H1 (cell line): ENCODE measurements at regions not wholly inside any gene's neighbourhood (a gene's known extent, or its start where the extent isn't known, plus 50 kb on each side); places are given as distances from the start of the nearest gene placed in this dataset.

Source experiments
- CTCF ChIA-PET: fragments of 300-600 bp; sonication (Branson Sonifier 250); formaldehyde crosslinking; loops from one replicate; lab custom pipeline; 2021; ENCODE audit not compliant: partially characterized antibody; lab: Charles Lee
- POLR2A ChIA-PET: fragments of 300-600 bp; sonication (Branson Sonifier 250); formaldehyde crosslinking; loops from one replicate; lab custom pipeline; 2021; ENCODE audit warnings: inconsistent platforms; ENCODE audit not compliant: partially characterized antibody; lab: Charles Lee
- DNase-seq, 2 experiments: peaks; one replicate each; pipeline versions ENCODE4 v3.0.0 to v3.0.0-alpha.2; 2010 to 2022; ENCODE audit warnings: low spot score in 2 of 2, low read depth in 1 of 2, mixed read lengths in 1 of 2
- FAIRE-seq: peaks from 2 replicates; lab custom pipeline; 2011; peaks lifted over from hg19 to GRCh38; lab: Jason Lieb, UNC
- H2AFZ ChIP-seq: 2 replicates; pipeline ENCODE4 v1.8.1; 2012; ENCODE audit warnings: low read length, inconsistent platforms
- H2AK5ac ChIP-seq: 2 replicates; pipeline ENCODE4 v1.6.1; 2013; ENCODE audit warnings: low read depth, low read length
- H2BK120ac ChIP-seq: replicated peaks from 2 replicates; pipeline ENCODE3; 2013; ENCODE audit warnings: low read depth, low read length, inconsistent platforms
- H2BK12ac ChIP-seq: 2 replicates; pipeline ENCODE4 v1.6.1; 2013; ENCODE audit warnings: low read depth, low read length
- H2BK15ac ChIP-seq: 2 replicates; pipeline ENCODE4 v1.6.1; 2013; ENCODE audit warnings: low read length
- H2BK20ac ChIP-seq: 2 replicates; pipeline ENCODE4 v1.6.1; 2013; ENCODE audit warnings: low read length
- H2BK5ac ChIP-seq: 2 replicates; pipeline ENCODE4 v1.6.1; 2013; ENCODE audit warnings: low read depth, low read length
- H3K14ac ChIP-seq: 2 replicates; pipeline ENCODE4 v1.6.1; 2013; ENCODE audit warnings: inconsistent platforms; ENCODE audit not compliant: insufficient read length
- H3K18ac ChIP-seq: 2 replicates; pipeline ENCODE4 v1.6.1; 2013; ENCODE audit warnings: low read length; ENCODE audit errors: extremely low read depth
- H3K23ac ChIP-seq: 2 replicates; pipeline ENCODE4 v1.6.1; 2013; ENCODE audit warnings: inconsistent platforms; ENCODE audit not compliant: insufficient read length
- H3K23me2 ChIP-seq: 2 replicates; pipeline ENCODE4 v1.6.1; 2013; ENCODE audit warnings: low read depth, low read length
- H3K27ac ChIP-seq: 2 replicates; pipeline ENCODE4 v1.6.1; 2011; ENCODE audit warnings: low read depth, low read length, inconsistent platforms
- H3K27me3 ChIP-seq, 4 experiments: replicated peaks in 1 of 4; 1 replicate in 1 of 4; 2 replicates in 3 of 4; pipeline versions ENCODE4 v1.6.1 to v1.8.1; 2011 to 2013; ENCODE audit warnings: low read length in 3 of 4, mild to moderate bottlenecking in 3 of 4, inconsistent platforms in 2 of 4, mixed read lengths in 2 of 4, moderate library complexity in 1 of 4; ENCODE audit not compliant: control insufficient read depth in 3 of 4, insufficient read depth in 3 of 4; ENCODE audit errors: extremely low read depth in 1 of 4
- H3K36me3 ChIP-seq, 4 experiments: 2 replicates each; pipeline versions ENCODE4 v1.6.1 to v1.8.1; 2011 to 2013; ENCODE audit warnings: mild to moderate bottlenecking in 4 of 4, low read length in 3 of 4, moderate library complexity in 2 of 4, control low read depth in 1 of 4, inconsistent platforms in 1 of 4; ENCODE audit not compliant: insufficient read depth in 4 of 4, control insufficient read depth in 2 of 4
- H3K4ac ChIP-seq: replicated peaks from 2 replicates; pipeline ENCODE3; 2013; ENCODE audit warnings: low read length, low read depth, mixed read lengths, inconsistent platforms; ENCODE audit not compliant: insufficient read length
- H3K4me1 ChIP-seq, 4 experiments: replicated peaks in 1 of 4; 1 replicate in 1 of 4; 2 replicates in 3 of 4; pipeline versions ENCODE4 v1.6.1 to v1.8.1; 2011 to 2013; ENCODE audit warnings: low read length in 3 of 4, inconsistent platforms in 2 of 4, mixed read lengths in 1 of 4; ENCODE audit not compliant: insufficient read depth in 4 of 4, control insufficient read depth in 3 of 4
- H3K4me2 ChIP-seq, 2 experiments: 2 replicates each; pipeline versions ENCODE4 v1.6.1 to v1.8.1; 2011 to 2013; ENCODE audit warnings: low read depth in 2 of 2, low read length in 2 of 2, control low read depth in 1 of 2, inconsistent platforms in 1 of 2, mild to moderate bottlenecking in 1 of 2; ENCODE audit not compliant: insufficient read depth in 1 of 2
- H3K4me3 ChIP-seq, 4 experiments: fragments of 200-600, 300-600 bp in 1 of 4; sonication (generic), shearing (Covaris generic), sonication (Bioruptor Twin) in 1 of 4; 2 replicates each; pipeline versions ENCODE4 v1.5.1 to v1.8.1; 2011 to 2016; ENCODE audit warnings: low read length in 4 of 4, low read depth in 3 of 4, control low read depth in 2 of 4, inconsistent platforms in 2 of 4, mild to moderate bottlenecking in 2 of 4, mixed read lengths in 1 of 4, moderate library complexity in 1 of 4; ENCODE audit not compliant: insufficient read depth in 2 of 4; ENCODE audit errors: extremely low read depth in 1 of 4
- H3K56ac ChIP-seq: replicated peaks from 2 replicates; pipeline ENCODE3; 2013; ENCODE audit warnings: low read depth, mild to moderate bottlenecking, mixed read lengths, low read length, inconsistent platforms; ENCODE audit not compliant: insufficient read length
- H3K79me1 ChIP-seq: 2 replicates; pipeline ENCODE4 v1.6.1; 2013; ENCODE audit warnings: low read depth, low read length, control low read depth
- H3K79me2 ChIP-seq, 2 experiments: 2 replicates each; pipeline versions ENCODE4 v1.6.1 to v1.8.1; 2012 to 2013; ENCODE audit warnings: low read length in 2 of 2, mild to moderate bottlenecking in 2 of 2, inconsistent platforms in 1 of 2; ENCODE audit not compliant: insufficient read depth in 2 of 2, control insufficient read depth in 1 of 2
- H3K9ac ChIP-seq, 4 experiments: replicated peaks in 1 of 4; 1 replicate in 1 of 4; 2 replicates in 3 of 4; pipeline versions ENCODE4 v1.6.1 to v1.8.1; 2011 to 2013; ENCODE audit warnings: low read depth in 3 of 4, low read length in 3 of 4, control low read depth in 2 of 4, mild to moderate bottlenecking in 2 of 4, moderate library complexity in 2 of 4, inconsistent platforms in 1 of 4; ENCODE audit errors: extremely low read depth in 1 of 4
- H3K9me3 ChIP-seq, 2 experiments: 2 replicates each; pipeline versions ENCODE4 v1.6.1 to v1.8.1; 2012 to 2013; ENCODE audit warnings: mild to moderate bottlenecking in 2 of 2, moderate library complexity in 2 of 2, control low read depth in 1 of 2, inconsistent platforms in 1 of 2, low read depth in 1 of 2, low read length in 1 of 2, mixed read lengths in 1 of 2; ENCODE audit not compliant: insufficient read depth in 2 of 2
- H4K20me1 ChIP-seq, 2 experiments: replicated peaks in 1 of 2; 2 replicates each; pipeline versions ENCODE3 to v1.8.1; 2011 to 2013; ENCODE audit warnings: inconsistent platforms in 2 of 2, low read length in 2 of 2, mild to moderate bottlenecking in 1 of 2; ENCODE audit not compliant: insufficient read depth in 2 of 2, control insufficient read depth in 1 of 2
- H4K5ac ChIP-seq: 2 replicates; pipeline ENCODE4 v1.6.1; 2013; ENCODE audit warnings: low read length, low read depth, mixed read lengths, inconsistent platforms; ENCODE audit not compliant: insufficient read length
- H4K8ac ChIP-seq: 2 replicates; pipeline ENCODE4 v1.8.0; 2013; ENCODE audit warnings: mild to moderate bottlenecking, moderate library complexity, low read length, inconsistent platforms; ENCODE audit not compliant: insufficient read depth; ENCODE audit errors: extremely low read depth
- H4K91ac ChIP-seq: replicated peaks from 2 replicates; pipeline ENCODE3; 2013; ENCODE audit warnings: low read length, mixed read lengths, inconsistent platforms; ENCODE audit not compliant: insufficient read length
- ASH2L ChIP-seq: fragments of 200-600, 300-600 bp; sonication (generic); IDR thresholded peaks from one replicate; pipeline ENCODE4 v1.7.1; 2017; ENCODE audit warnings: low read length
- CREB1 ChIP-seq: IDR thresholded peaks from 2 replicates; pipeline ENCODE4 v1.6.1; 2012; ENCODE audit warnings: inconsistent platforms
- KDM4A ChIP-seq: IDR thresholded peaks from one replicate; pipeline ENCODE4 v1.7.1; 2012; ENCODE audit warnings: low read depth, mild to moderate bottlenecking, moderate library complexity, low read length, inconsistent platforms; ENCODE audit not compliant: severe bottlenecking
- KDM5A ChIP-seq: fragments of 200-600 bp; IDR thresholded peaks from 2 replicates; pipeline ENCODE4 v1.7.1; 2012; ENCODE audit warnings: mild to moderate bottlenecking, low read length, inconsistent platforms, mixed read lengths
- RFX5 ChIP-seq: IDR thresholded peaks from 2 replicates; pipeline ENCODE4 v1.6.1; 2011; ENCODE audit warnings: low read depth, low read length, improper control_type of control experiment, borderline replicate concordance
- SUZ12 ChIP-seq: fragments of 200-600 bp; sonication (generic); IDR thresholded peaks from 2 replicates; pipeline ENCODE4 v1.6.1; 2012; ENCODE audit warnings: mild to moderate bottlenecking, inconsistent platforms, low read length, moderate library complexity, mixed read lengths
- WGBS, 2 experiments: shearing (Covaris generic) in 1 of 2; methylation state at CpG; one replicate each; pipeline versions ENCODE4 v1.1.6 to v1.1.7; 2013 to 2015; ENCODE audit warnings: low lambda C conversion rate in 2 of 2, mixed read lengths in 2 of 2, inconsistent platforms in 1 of 2, low coverage in 1 of 2, missing lambda C conversion rate in 1 of 2; ENCODE audit not compliant: insufficient replicate concordance in 2 of 2, insufficient coverage in 1 of 2, insufficient read length in 1 of 2; ENCODE audit errors: extremely low coverage in 1 of 2, missing lambda C conversion rate in 1 of 2; 5-methylcytosine and 5-hydroxymethylcytosine counted together
- TF ChIP-seq, protein P1 (sequence below): IDR thresholded peaks from 2 replicates; pipeline ENCODE4 v1.6.1; 2011; ENCODE audit warnings: low read length, improper control_type of control experiment

- H3K56ac ChIP-seq, result no peak overlapping the region
- H4K8ac ChIP-seq, result no peak overlapping the region
- H2BK5ac ChIP-seq, result no peak overlapping the region
- ChIA-PET POLR2A (no interaction called here), CTCF (interaction anchor here (0.8 to 1.6 kb wide), 2 partner anchors 22 to 449 kb away, joined by 3 read pairs; no protein-coding TSS in a partner anchor)
- no peaks in the 10 kb centered on the region for H3K36me3 ChIP-seq
- H4K91ac ChIP-seq, result no peak overlapping the region
- H3K4me2 ChIP-seq, result no peak overlapping the region
- no peak overlapping the region for H2BK20ac ChIP-seq
- H2BK120ac ChIP-seq, result no peak overlapping the region
- no peak overlapping the region for H3K14ac ChIP-seq
- no peak overlapping the region for H2AK5ac ChIP-seq
- H3K27me3 ChIP-seq, result no peaks in the 10 kb centered on the region
- H4K20me1 ChIP-seq, result no peaks in the 10 kb centered on the region
- no peak overlapping the region for H4K5ac ChIP-seq
- WGBS, 2 experiments, result 86% methylated on average over 1 of the region's 1 CpG; no CpG with 5 or more reads in 1 of the 2 experiments
- H3K23ac ChIP-seq, result no peak overlapping the region
- no peaks in the 10 kb centered on the region for H3K79me2 ChIP-seq
- 0 out of 2 replicates have a peak overlapping the region, but pooled peaks have one; percentile 85 for H2AFZ ChIP-seq
- FAIRE-seq, result no peak
- no peaks in the 10 kb centered on the region for H3K79me1 ChIP-seq
- no peak for DNase-seq
- H3K9ac ChIP-seq, result no peak overlapping the region
- no peak overlapping the region for H3K18ac ChIP-seq
- H3K23me2 ChIP-seq, result no peaks in the 10 kb centered on the region
- no peak overlapping the region for H2BK15ac ChIP-seq
- no peak for TF ChIP-seq SUZ12
- TF ChIP-seq, protein P1, sequence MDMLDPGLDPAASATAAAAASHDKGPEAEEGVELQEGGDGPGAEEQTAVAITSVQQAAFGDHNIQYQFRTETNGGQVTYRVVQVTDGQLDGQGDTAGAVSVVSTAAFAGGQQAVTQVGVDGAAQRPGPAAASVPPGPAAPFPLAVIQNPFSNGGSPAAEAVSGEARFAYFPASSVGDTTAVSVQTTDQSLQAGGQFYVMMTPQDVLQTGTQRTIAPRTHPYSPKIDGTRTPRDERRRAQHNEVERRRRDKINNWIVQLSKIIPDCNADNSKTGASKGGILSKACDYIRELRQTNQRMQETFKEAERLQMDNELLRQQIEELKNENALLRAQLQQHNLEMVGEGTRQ, result no peak
- no peak for TF ChIP-seq KDM5A
- no peak for TF ChIP-seq CREB1
- no peak for TF ChIP-seq KDM4A
- TF ChIP-seq ASH2L, result no peak
- TF ChIP-seq RFX5, result no peak
- H3K4me1 ChIP-seq, result no peaks in the 10 kb centered on the region
- H3K9me3 ChIP-seq, result peaks cover 4 to 8% of the 10 kb centered on the region in 2 experiments; a peak in 2 of 4 replicates
- H3K27ac ChIP-seq, result no peak overlapping the region
- no peak overlapping the region for H3K4ac ChIP-seq
- no peak overlapping the region for H2BK12ac ChIP-seq
- H3K4me3 ChIP-seq, result no peak overlapping the region
Measured at GRCh38 chr1:68745451-68745850, 248.6 kb upstream of the DEPDC1 start.
